PC-9 (cell line): ENCODE measurements at regions not wholly inside any gene's neighbourhood (a gene's known extent, or its start where the extent isn't known, plus 50 kb on each side); places are given as distances from the start of the nearest gene placed in this dataset.

ENCODE experiments used
- EZH2 ChIP-seq: fragments of 200-600 bp; sonication (generic); IDR thresholded peaks from 2 replicates; pipeline ENCODE4 v1.8.0; 2017; ENCODE audit warnings: antibody characterized with exemption, low read depth
- TF ChIP-seq, protein P1 (sequence below): fragments of 200-600 bp; sonication (generic); conservative IDR thresholded peaks from 2 replicates; pipeline ENCODE4 v1.6.1; 2017; ENCODE audit warnings: mixed run types, antibody characterized with exemption, mild to moderate bottlenecking, moderate library complexity

DNA sequence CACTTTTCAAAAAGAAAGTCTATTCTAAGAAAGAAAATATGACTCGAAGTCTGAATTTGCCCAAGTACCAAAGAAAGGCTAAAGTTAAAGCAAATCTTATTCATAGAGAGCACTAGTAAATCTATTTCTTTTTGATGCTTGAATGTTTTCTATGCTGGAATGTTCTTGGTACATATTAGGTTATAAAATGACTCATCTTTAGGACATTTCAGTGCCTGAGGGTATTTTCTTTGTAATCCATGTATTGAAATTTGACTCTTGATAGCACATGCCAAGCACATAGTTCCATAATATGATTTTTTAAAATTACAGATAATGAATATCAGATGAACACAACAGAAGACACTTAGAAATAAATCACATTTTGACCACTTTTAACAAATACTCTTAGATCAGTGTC lies 232.8 kb downstream of the TRIML1 start:
- TF ChIP-seq, protein P1, sequence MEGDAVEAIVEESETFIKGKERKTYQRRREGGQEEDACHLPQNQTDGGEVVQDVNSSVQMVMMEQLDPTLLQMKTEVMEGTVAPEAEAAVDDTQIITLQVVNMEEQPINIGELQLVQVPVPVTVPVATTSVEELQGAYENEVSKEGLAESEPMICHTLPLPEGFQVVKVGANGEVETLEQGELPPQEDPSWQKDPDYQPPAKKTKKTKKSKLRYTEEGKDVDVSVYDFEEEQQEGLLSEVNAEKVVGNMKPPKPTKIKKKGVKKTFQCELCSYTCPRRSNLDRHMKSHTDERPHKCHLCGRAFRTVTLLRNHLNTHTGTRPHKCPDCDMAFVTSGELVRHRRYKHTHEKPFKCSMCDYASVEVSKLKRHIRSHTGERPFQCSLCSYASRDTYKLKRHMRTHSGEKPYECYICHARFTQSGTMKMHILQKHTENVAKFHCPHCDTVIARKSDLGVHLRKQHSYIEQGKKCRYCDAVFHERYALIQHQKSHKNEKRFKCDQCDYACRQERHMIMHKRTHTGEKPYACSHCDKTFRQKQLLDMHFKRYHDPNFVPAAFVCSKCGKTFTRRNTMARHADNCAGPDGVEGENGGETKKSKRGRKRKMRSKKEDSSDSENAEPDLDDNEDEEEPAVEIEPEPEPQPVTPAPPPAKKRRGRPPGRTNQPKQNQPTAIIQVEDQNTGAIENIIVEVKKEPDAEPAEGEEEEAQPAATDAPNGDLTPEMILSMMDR = no peak
- no peak for TF ChIP-seq EZH2
